Upper lobe of left lung (tissue), 4 donors: ENCODE measurements at regions not wholly inside any gene's neighbourhood (a gene's known extent, or its start where the extent isn't known, plus 50 kb on each side); places are given as distances from the start of the nearest gene placed in this dataset.

Source experiments
- CTCF ChIP-seq, 6 experiments: fragments of 450-650 bp in 4 of 6; fragments of 200-600 bp in 2 of 6; sonication (generic) in 2 of 6; IDR thresholded peaks; one replicate each; pipeline ENCODE4 v1.5.1; 2016 to 2019; ENCODE audit warnings: antibody characterized with exemption in 6 of 6
- EP300 ChIP-seq, 4 donors: sonication (generic); formaldehyde crosslinking; IDR thresholded peaks; one replicate each; pipeline ENCODE4 v1.5.1; 2017; ENCODE audit warnings: antibody characterized with exemption in 4 of 4, control low read depth in 2 of 4
- POLR2A ChIP-seq, 4 donors: fragments of 450-650 bp; IDR thresholded peaks; one replicate each; pipeline ENCODE4 v1.5.1; 2016 to 2017; ENCODE audit warnings: antibody characterized with exemption in 4 of 4, mild to moderate bottlenecking in 2 of 4

DNA sequence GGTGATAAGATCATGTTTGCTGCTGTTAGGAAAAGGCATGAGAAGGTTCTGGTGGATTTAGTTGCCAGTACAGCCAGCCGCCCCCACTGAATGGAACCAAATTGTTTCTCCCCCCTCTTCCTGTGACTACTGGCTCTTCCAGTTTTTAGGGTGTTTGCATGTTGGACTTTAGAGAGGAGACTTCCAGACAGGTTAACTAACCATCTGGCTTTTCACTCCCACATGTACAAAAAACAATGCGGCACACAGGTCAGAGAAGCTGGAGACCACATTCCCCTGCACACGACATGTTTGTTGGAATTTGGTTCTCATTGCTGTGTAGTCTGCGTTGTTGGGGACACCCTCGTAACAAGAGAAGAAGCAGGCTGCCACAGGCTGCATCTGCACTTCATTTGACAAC lies 103.9 kb upstream of the TMEM132C start:
- TF ChIP-seq CTCF (IDR thresholded peaks at IDR 0.05), result no peak
- TF ChIP-seq EP300 (IDR thresholded peaks at IDR 0.05), result no peak
- TF ChIP-seq POLR2A (IDR thresholded peaks at IDR 0.05), result no peak
